GM12878 (cell line): ENCODE measurements at regions not wholly inside any gene's neighbourhood (a gene's known extent, or its start where the extent isn't known, plus 50 kb on each side); places are given as distances from the start of the nearest gene placed in this dataset.

Experiments used
- ATAC-seq: fragments of 200-7000 bp; cut with Tn5 transposase; 3 replicates; pipeline ENCODE4 v1.9.1; 2020; ENCODE audit warnings: mild to moderate bottlenecking, moderate library complexity
- BruUV-seq: library from RNA; stranded (reverse); fragments of 400-500 nt; replicated peaks from 2 replicates; lab custom pipeline; 2021; lab: Mats Ljungman, UMichigan
- CTCF ChIA-PET: fragments of 300-600 bp; sonication (Branson Sonifier 250); formaldehyde crosslinking; extraction: SDS; loops from one replicate; lab custom pipeline; 2021; ENCODE audit warnings: inconsistent platforms; lab: Yijun Ruan, JAX
- POLR2A ChIA-PET: fragments of 350-600 bp; formaldehyde crosslinking; extraction: SDS; loops from one replicate; lab custom pipeline; 2021; ENCODE audit warnings: inconsistent platforms; lab: Charles Lee
- RAD21 ChIA-PET: fragments of 300-600 bp; sonication (Branson Sonifier 250); formaldehyde crosslinking; loops from one replicate; lab custom pipeline; 2023; ENCODE audit warnings: antibody characterized with exemption; ENCODE audit not compliant: unreplicated experiment; lab: Charles Lee
- SMC1A ChIA-PET: fragments of 300-600 bp; sonication (Branson Sonifier 250); formaldehyde crosslinking; loops from one replicate; lab custom pipeline; 2023; ENCODE audit not compliant: unreplicated experiment, uncharacterized antibody; lab: Charles Lee
- DNase-seq: peaks from one replicate; pipeline ENCODE4 v3.0.0-alpha.2; 2011; ENCODE audit warnings: low read depth, low spot score
- FAIRE-seq: peaks from 3 replicates; lab custom pipeline; 2011; peaks lifted over from hg19 to GRCh38; lab: Jason Lieb, UNC
- H2AFZ ChIP-seq: 2 replicates; pipeline ENCODE4 v1.6.0; 2011; ENCODE audit warnings: low read depth, low read length, control low read depth; ENCODE audit not compliant: control insufficient read depth
- H3K27ac ChIP-seq: 2 replicates; pipeline ENCODE4 v1.5.1; 2011; ENCODE audit warnings: control low read depth; ENCODE audit not compliant: control insufficient read depth, insufficient read depth
- H3K27me3 ChIP-seq, 2 experiments: replicated peaks in 1 of 2; 2 replicates each; pipeline versions ENCODE4 v1.6.0 to v1.6.1; 2011; ENCODE audit warnings: low read length in 1 of 2; ENCODE audit not compliant: control insufficient read depth in 2 of 2, insufficient read depth in 2 of 2
- H3K36me3 ChIP-seq, 2 experiments: 2 replicates each; pipeline ENCODE4 v1.5.1; 2011; ENCODE audit warnings: low read length in 1 of 2; ENCODE audit not compliant: control insufficient read depth in 2 of 2, insufficient read depth in 2 of 2
- H3K4me1 ChIP-seq: 2 replicates; pipeline ENCODE4 v1.6.1; 2011; ENCODE audit warnings: mild to moderate bottlenecking, low read length, moderate library complexity, mixed read lengths; ENCODE audit not compliant: control insufficient read depth, insufficient read depth
- H3K4me2 ChIP-seq: 2 replicates; pipeline ENCODE4 v1.6.0; 2011; ENCODE audit warnings: control low read depth; ENCODE audit not compliant: control insufficient read depth, insufficient read depth
- H3K4me3 ChIP-seq: fragments of 200-600 bp; sonication (generic); 2 replicates; pipeline ENCODE4 v1.5.1; 2016
- H3K79me2 ChIP-seq: 2 replicates; pipeline ENCODE4 v1.6.0; 2011; ENCODE audit warnings: low read length; ENCODE audit not compliant: control insufficient read depth, insufficient read depth
- H3K9ac ChIP-seq: 2 replicates; pipeline ENCODE4 v1.8.0; 2011; ENCODE audit warnings: low read length, control low read depth, mixed read lengths; ENCODE audit not compliant: control insufficient read depth, insufficient read depth
- H3K9me3 ChIP-seq: replicated peaks from 3 replicates; pipeline ENCODE4 v1.5.1; 2011; ENCODE audit warnings: mild to moderate bottlenecking, low read length; ENCODE audit not compliant: control insufficient read depth, insufficient read depth
- H4K20me1 ChIP-seq: 2 replicates; pipeline ENCODE4 v1.6.0; 2011; ENCODE audit not compliant: control insufficient read depth, insufficient read depth
- CREM ChIP-seq: IDR thresholded peaks from 2 replicates; pipeline ENCODE4 v1.6.1; 2014; ENCODE audit warnings: antibody characterized with exemption, low read depth
- NFYB ChIP-seq: IDR thresholded peaks from 2 replicates; pipeline ENCODE4 v1.6.1; 2011; ENCODE audit warnings: low read depth, mild to moderate bottlenecking, low read length, improper control_type of control experiment, moderate library complexity; ENCODE audit not compliant: insufficient read depth
- PAX5 ChIP-seq: IDR thresholded peaks from 2 replicates; pipeline ENCODE4 v1.6.1; 2011; ENCODE audit warnings: low read depth, low read length, borderline replicate concordance
- SPI1 ChIP-seq: IDR thresholded peaks from 2 replicates; pipeline ENCODE4 v1.6.1; 2011; ENCODE audit warnings: low read depth, mild to moderate bottlenecking, low read length, moderate library complexity, borderline replicate concordance; ENCODE audit not compliant: insufficient read depth
- TBL1XR1 ChIP-seq: IDR thresholded peaks from 2 replicates; pipeline ENCODE4 v1.6.1; 2012; ENCODE audit warnings: low read depth, low read length, improper control_type of control experiment
- WGBS: methylation state at CpG from one replicate; pipeline ENCODE4 v1.1.6; 2016; ENCODE audit warnings: low lambda C conversion rate; ENCODE audit not compliant: insufficient replicate concordance, insufficient coverage; ENCODE audit errors: missing lambda C conversion rate; 5-methylcytosine and 5-hydroxymethylcytosine counted together
- in situ Hi-C: fragments of 300-500 bp; cut with MboI; formaldehyde crosslinking; loops from 9 replicates; pipeline ENCODE4 v1.14.3; 2018; ENCODE audit warnings: mixed read lengths
- intact Hi-C: fragments of 100-400 bp; cut with micrococcal nuclease; formaldehyde crosslinking; loops from one replicate; pipeline ENCODE4 v1.14.2; 2022; ENCODE audit not compliant: unreplicated experiment
- TF ChIP-seq, protein P1 (sequence below): fragments of 450-650 bp; IDR thresholded peaks from 2 replicates; pipeline ENCODE4 v1.6.1; 2017; ENCODE audit warnings: low read depth, mild to moderate bottlenecking, moderate library complexity

DNA sequence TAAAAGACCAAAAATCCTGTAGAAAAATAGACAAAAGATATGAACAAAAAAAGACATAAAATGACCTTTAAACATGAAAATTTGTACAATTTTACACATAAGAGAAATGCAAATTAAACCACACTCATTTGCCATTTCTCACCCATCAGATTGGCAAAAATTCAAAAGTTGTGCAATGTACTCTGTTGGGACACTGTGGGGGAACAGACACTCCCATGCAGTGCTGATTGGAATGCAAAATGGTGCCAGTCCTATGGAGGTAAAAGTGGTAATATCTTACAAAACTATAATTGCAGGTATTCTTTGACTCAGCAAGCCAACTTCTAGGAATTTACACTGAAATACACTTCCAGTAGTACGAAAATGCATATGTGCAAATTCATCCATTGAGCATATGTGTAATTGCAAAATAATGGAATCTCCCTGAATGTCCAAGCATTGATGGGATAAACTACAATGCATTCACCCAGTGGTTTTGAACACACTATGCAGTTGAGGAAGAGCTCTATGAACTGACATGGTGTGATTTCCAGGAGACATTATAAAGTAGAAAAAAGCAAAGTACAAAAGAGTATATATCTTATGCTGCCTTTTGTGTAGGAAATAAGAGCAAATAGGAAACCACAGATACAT, 201.8 kb upstream of the ZNF521 start:
- Histone ChIP-seq H3K79me2 (no peaks in the 10 kb centered on the region), H3K27me3 (no peaks in the 10 kb centered on the region), H3K4me1 (no peaks in the 10 kb centered on the region), H3K4me2 (no peak overlapping the region), H3K27ac (no peak overlapping the region), H3K9ac (no peak overlapping the region), H3K9me3 (no peaks in the 10 kb centered on the region), H3K36me3 (no peaks in the 10 kb centered on the region), H3K4me3 (no peak overlapping the region), H4K20me1 (no peaks in the 10 kb centered on the region), H2AFZ (no peak overlapping the region)
- ChIA-PET CTCF (no interaction called here), POLR2A (no interaction called here), SMC1A (no interaction called here), RAD21 (no interaction called here)
- 0% methylated on average over 1 of the region's 1 CpG for WGBS
- BruUV-seq, result no TSS peak
- intact Hi-C loops (no loop called here), in situ Hi-C loops (no loop called here)
- TF ChIP-seq PAX5, result no peak
- no peak for TF ChIP-seq TBL1XR1
- no peak for TF ChIP-seq NFYB
- TF ChIP-seq, protein P1, sequence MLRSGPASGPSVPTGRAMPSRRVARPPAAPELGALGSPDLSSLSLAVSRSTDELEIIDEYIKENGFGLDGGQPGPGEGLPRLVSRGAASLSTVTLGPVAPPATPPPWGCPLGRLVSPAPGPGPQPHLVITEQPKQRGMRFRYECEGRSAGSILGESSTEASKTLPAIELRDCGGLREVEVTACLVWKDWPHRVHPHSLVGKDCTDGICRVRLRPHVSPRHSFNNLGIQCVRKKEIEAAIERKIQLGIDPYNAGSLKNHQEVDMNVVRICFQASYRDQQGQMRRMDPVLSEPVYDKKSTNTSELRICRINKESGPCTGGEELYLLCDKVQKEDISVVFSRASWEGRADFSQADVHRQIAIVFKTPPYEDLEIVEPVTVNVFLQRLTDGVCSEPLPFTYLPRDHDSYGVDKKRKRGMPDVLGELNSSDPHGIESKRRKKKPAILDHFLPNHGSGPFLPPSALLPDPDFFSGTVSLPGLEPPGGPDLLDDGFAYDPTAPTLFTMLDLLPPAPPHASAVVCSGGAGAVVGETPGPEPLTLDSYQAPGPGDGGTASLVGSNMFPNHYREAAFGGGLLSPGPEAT, result no peak
- no peak for TF ChIP-seq CREM
- TF ChIP-seq SPI1, result no peak
- DNase-seq (no peak), FAIRE-seq (no peak), ATAC-seq (no peak)
